ENCODE measurements at regions not wholly inside any gene's neighbourhood (a gene's known extent, or its start where the extent isn't known, plus 50 kb on each side); places are given as distances from the start of the nearest gene placed in this dataset.
A peak's percentile ranks its signal among the peaks of the same experiment; 100 is the strongest.

- CTCF ChIA-PET: no interaction called here
- DNase-seq (no peak), ATAC-seq (no peak)
- peaks cover 2% of the 10 kb centered on the region for H3K36me3 Mint-ChIP-seq
- H3K4me3 Mint-ChIP-seq: no peak overlapping the region
- H3K27ac Mint-ChIP-seq: no peak overlapping the region
- peaks cover 29% of the 10 kb centered on the region for H3K27me3 Mint-ChIP-seq
- no peaks in the 10 kb centered on the region for H3K9me3 Mint-ChIP-seq (ENCODE audit: low read depth)
- H3K4me1 Mint-ChIP-seq: peaks cover 6% of the 10 kb centered on the region
Observed at GRCh38 chr9:99425923-99426842, 204.1 kb downstream of the SEC61B start.

DNA sequence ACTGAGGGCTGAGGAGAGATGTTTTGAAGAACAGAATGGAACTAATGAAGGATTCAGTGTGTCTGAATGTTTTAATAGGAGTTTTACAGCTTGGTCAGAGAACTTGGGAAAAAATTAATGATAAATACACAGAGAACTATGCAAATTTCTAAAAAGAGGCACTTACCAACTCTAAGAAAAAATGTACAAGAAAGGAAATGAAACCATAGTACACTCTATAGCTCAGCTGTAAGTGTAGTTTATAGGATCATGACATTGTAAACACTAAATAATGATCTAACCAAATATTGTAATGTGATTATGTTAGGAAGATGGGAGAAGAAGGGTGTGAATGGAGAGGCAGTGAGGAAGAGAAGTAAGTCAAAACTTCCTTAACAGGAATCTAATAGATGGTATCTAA is 205.2 kb downstream of the SEC61B start:
- Mint-ChIP-seq H3K9me3 (ENCODE audit: low read depth) (no peaks in the 10 kb centered on the region), H3K27ac (no peak overlapping the region), H3K27me3 (peaks cover 27% of the 10 kb centered on the region), H3K4me3 (no peak overlapping the region), H3K4me1 (peaks cover 6% of the 10 kb centered on the region), H3K36me3 (peaks cover 2% of the 10 kb centered on the region)
- CTCF ChIA-PET: no interaction called here
- ATAC-seq (no peak), DNase-seq (no peak)

DNA sequence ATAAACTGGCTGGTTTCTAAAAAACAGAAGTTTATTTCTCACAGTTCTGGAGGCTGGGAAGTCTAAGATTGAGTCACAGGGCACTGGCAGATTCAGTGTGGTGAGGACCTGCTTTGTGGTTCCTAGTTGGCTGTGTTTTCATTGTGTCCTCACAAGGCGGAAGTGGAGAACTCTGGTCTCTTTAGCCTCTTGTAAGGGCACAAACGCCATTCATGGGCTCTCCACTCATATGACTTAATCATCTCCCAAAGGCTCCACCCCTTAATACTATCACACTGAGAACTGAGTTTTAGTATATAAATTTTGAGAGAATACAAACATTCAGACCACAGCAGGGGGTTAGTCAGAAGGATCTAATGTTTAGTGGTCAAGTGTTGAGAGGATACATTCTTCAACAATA is 208.2 kb downstream of the SEC61B start:
- CTCF ChIA-PET: no interaction called here
- no peak overlapping the region for H3K27ac Mint-ChIP-seq
- peaks cover 18% of the 10 kb centered on the region for H3K27me3 Mint-ChIP-seq
- no peak overlapping the region for H3K4me3 Mint-ChIP-seq
- DNase-seq (no peak), ATAC-seq (no peak)
- H3K36me3 Mint-ChIP-seq: peaks cover 2% of the 10 kb centered on the region
- H3K9me3 Mint-ChIP-seq (ENCODE audit: low read depth): no peaks in the 10 kb centered on the region
- H3K4me1 Mint-ChIP-seq: peaks cover 23% of the 10 kb centered on the region

- Mint-ChIP-seq H3K27me3 (peaks cover 10% of the 10 kb centered on the region), H3K36me3 (peaks cover 2% of the 10 kb centered on the region), H3K4me1 (peaks cover 23% of the 10 kb centered on the region), H3K4me3 (no peak overlapping the region), H3K27ac (no peak overlapping the region), H3K9me3 (ENCODE audit: low read depth) (no peaks in the 10 kb centered on the region)
- no peak for ATAC-seq
- CTCF ChIA-PET: no interaction called here
- no peak for DNase-seq
Observed at GRCh38 chr9:99431103-99431502, 209.0 kb downstream of the SEC61B start.

- no peak for DNase-seq
- H3K27me3 Mint-ChIP-seq: peaks cover 2% of the 10 kb centered on the region
- no peak for ATAC-seq
- H3K36me3 Mint-ChIP-seq: peaks cover 2% of the 10 kb centered on the region
- peaks cover 23% of the 10 kb centered on the region for H3K4me1 Mint-ChIP-seq
- H3K4me3 Mint-ChIP-seq: no peak overlapping the region
- no peak overlapping the region for H3K27ac Mint-ChIP-seq
- CTCF ChIA-PET: no interaction called here
- no peaks in the 10 kb centered on the region for H3K9me3 Mint-ChIP-seq (ENCODE audit: low read depth)
Observed at GRCh38 chr9:99432075-99432474, 210.0 kb downstream of the SEC61B start.

DNA sequence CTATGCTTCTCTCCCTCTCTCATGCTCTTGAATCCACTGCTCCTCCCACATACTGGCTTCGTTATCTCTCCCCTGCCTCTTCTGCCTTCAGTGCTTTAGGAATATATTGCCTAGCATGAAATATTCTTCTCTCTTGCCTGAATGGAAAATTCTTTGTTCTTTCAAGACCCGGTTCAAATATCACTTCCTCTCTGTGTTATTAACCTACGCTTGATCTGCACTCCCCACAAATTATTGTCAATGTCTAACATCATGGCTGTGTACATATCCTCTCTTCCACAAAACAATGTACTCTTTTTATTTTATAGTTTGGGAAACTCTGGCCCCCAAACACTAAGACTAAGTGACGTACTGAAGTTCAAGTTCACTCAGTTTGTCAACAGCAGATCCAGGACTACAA is 211.0 kb downstream of the SEC61B start:
- CTCF ChIA-PET: no interaction called here
- ATAC-seq (no peak), DNase-seq (no peak)
- peak overlapping the region; percentile 79 for H3K27ac Mint-ChIP-seq
- H3K4me3 Mint-ChIP-seq: no peak overlapping the region
- no peaks in the 10 kb centered on the region for H3K27me3 Mint-ChIP-seq
- H3K4me1 Mint-ChIP-seq: peaks cover 28% of the 10 kb centered on the region
- no peaks in the 10 kb centered on the region for H3K9me3 Mint-ChIP-seq (ENCODE audit: low read depth)
- H3K36me3 Mint-ChIP-seq: peaks cover 2% of the 10 kb centered on the region

DNA sequence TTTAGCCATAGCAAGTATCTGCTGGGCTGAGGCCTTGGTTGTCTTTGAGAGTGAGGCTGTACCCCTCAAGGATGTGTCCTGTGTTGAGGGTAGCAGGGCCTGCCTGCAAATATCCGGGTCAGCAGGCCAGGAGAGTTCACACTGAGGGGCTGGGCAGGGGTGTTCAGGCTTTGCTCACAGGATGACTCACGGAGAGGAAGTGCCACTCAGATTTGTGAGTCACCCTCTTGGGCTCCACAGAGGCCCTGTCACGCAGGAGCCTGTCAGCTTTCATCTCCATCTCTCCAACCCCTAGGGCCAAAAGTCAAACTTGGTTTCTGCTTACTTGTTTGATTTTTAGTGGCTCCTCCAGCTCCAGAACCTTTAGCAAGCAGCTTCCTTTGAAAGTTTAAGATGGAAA is 211.5 kb downstream of the SEC61B start:
- peaks cover 2% of the 10 kb centered on the region for H3K36me3 Mint-ChIP-seq
- ATAC-seq: peak; percentile 100
- H3K27me3 Mint-ChIP-seq: no peaks in the 10 kb centered on the region
- H3K27ac Mint-ChIP-seq: peak overlapping the region; percentile 79
- peaks cover 29% of the 10 kb centered on the region for H3K4me1 Mint-ChIP-seq
- peak; percentile 90 for DNase-seq
- H3K9me3 Mint-ChIP-seq (ENCODE audit: low read depth): no peaks in the 10 kb centered on the region
- CTCF ChIA-PET: no interaction called here
- H3K4me3 Mint-ChIP-seq: no peak overlapping the region

DNA sequence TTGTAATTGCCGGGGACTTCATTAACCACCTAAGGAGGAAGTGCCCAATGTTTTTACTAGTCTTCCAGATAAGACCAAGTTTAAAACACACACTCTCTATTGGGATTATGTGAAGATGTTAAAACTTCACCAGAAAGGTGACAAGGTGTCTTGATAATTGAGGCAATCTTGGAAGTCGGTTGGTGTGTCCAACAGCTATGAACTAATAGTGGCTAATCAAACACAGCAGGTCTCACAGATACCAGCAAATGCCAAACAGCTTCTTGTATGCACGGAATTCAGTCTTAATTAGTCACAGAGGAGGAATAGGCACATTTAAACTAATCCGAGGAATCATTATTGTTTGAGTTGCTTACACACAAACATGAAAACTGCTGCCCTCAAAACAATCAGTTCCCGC is 214.5 kb downstream of the SEC61B start:
- Mint-ChIP-seq H3K9me3 (ENCODE audit: low read depth) (no peaks in the 10 kb centered on the region), H3K36me3 (no peaks in the 10 kb centered on the region), H3K27me3 (no peaks in the 10 kb centered on the region), H3K27ac (no peak overlapping the region), H3K4me1 (peaks cover 24% of the 10 kb centered on the region), H3K4me3 (no peak overlapping the region)
- no peak for DNase-seq
- no peak for ATAC-seq
- CTCF ChIA-PET: interaction anchor here (0.9 kb wide), 1 partner anchor 9 kb away, joined by 4 read pairs; no protein-coding TSS in a partner anchor

- CTCF ChIA-PET: interaction anchor here (0.9 kb wide), 1 partner anchor 9 kb away, joined by 4 read pairs; no protein-coding TSS in a partner anchor
- Mint-ChIP-seq H3K36me3 (no peaks in the 10 kb centered on the region), H3K9me3 (ENCODE audit: low read depth) (no peaks in the 10 kb centered on the region), H3K4me3 (no peak overlapping the region), H3K27me3 (peaks cover 2% of the 10 kb centered on the region), H3K4me1 (peaks cover 24% of the 10 kb centered on the region), H3K27ac (no peak overlapping the region)
- ATAC-seq (no peak), DNase-seq (no peak)
Observed at GRCh38 chr9:99437145-99437544, 215.1 kb downstream of the SEC61B start.

- H3K27me3 Mint-ChIP-seq: peaks cover 9% of the 10 kb centered on the region
- ATAC-seq (no peak), DNase-seq (no peak)
- no peaks in the 10 kb centered on the region for H3K36me3 Mint-ChIP-seq
- CTCF ChIA-PET: no interaction called here
- no peak overlapping the region for H3K27ac Mint-ChIP-seq
- H3K9me3 Mint-ChIP-seq (ENCODE audit: low read depth): no peaks in the 10 kb centered on the region
- peaks cover 17% of the 10 kb centered on the region for H3K4me1 Mint-ChIP-seq
- H3K4me3 Mint-ChIP-seq: no peak overlapping the region
Observed at GRCh38 chr9:99438596-99438995, 216.5 kb downstream of the SEC61B start.

GRCh38 chr9:99441829-99442228 is 219.7 kb downstream of the SEC61B start:
- no peak for ATAC-seq
- H3K27me3 Mint-ChIP-seq: peaks cover 31% of the 10 kb centered on the region
- H3K4me3 Mint-ChIP-seq: no peak overlapping the region
- peaks cover 6% of the 10 kb centered on the region for H3K4me1 Mint-ChIP-seq
- CTCF ChIA-PET: no interaction called here
- no peak overlapping the region for H3K27ac Mint-ChIP-seq
- no peaks in the 10 kb centered on the region for H3K36me3 Mint-ChIP-seq
- DNase-seq: no peak
- H3K9me3 Mint-ChIP-seq (ENCODE audit: low read depth): no peaks in the 10 kb centered on the region

DNA sequence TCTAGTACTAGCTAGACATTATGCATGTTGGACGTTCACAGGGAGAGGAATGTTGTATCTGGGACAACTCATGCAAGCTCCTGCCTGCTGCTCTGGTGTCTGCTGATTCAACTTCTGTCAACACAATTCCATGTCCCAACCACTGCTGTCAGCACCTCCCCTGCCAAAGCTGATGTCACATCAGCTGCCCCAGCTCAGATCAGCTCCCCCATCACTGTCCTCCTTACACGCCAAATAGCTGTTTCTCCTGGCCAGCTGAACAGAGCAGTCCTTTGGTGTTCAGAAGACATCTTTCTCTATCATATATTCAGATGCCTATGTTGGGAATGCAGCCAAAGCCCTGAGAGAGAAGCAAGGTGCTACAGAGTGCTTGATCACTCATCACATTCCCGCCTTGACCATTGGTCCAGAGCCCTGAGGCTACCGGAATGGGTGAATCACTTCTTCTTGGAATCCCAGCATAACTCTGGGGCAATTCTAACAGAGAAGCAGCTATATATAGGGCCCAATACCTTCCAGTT is 223.3 kb downstream of the SEC61B start:
- no peaks in the 10 kb centered on the region for H3K36me3 Mint-ChIP-seq
- H3K4me3 Mint-ChIP-seq: no peak overlapping the region
- CTCF ChIA-PET: interaction anchor here (0.9 kb wide), 1 partner anchor 8 kb away, joined by 4 read pairs; no protein-coding TSS in a partner anchor
- no peak overlapping the region for H3K27ac Mint-ChIP-seq
- peaks cover 57% of the 10 kb centered on the region for H3K27me3 Mint-ChIP-seq
- no peak for ATAC-seq
- no peak for DNase-seq
- no peaks in the 10 kb centered on the region for H3K4me1 Mint-ChIP-seq
- H3K9me3 Mint-ChIP-seq (ENCODE audit: low read depth): no peaks in the 10 kb centered on the region

- CTCF ChIA-PET: interaction anchor here (0.7 to 0.9 kb wide), 2 partner anchors 9 to 673 kb away, joined by 3 to 4 read pairs; no protein-coding TSS in a partner anchor
- Mint-ChIP-seq H3K27me3 (peaks cover 58% of the 10 kb centered on the region), H3K27ac (no peak overlapping the region), H3K36me3 (no peaks in the 10 kb centered on the region), H3K4me3 (no peak overlapping the region), H3K9me3 (ENCODE audit: low read depth) (no peaks in the 10 kb centered on the region), H3K4me1 (no peaks in the 10 kb centered on the region)
- DNase-seq (no peak), ATAC-seq (no peak)
Observed at GRCh38 chr9:99445920-99446319, 223.8 kb downstream of the SEC61B start.

DNA sequence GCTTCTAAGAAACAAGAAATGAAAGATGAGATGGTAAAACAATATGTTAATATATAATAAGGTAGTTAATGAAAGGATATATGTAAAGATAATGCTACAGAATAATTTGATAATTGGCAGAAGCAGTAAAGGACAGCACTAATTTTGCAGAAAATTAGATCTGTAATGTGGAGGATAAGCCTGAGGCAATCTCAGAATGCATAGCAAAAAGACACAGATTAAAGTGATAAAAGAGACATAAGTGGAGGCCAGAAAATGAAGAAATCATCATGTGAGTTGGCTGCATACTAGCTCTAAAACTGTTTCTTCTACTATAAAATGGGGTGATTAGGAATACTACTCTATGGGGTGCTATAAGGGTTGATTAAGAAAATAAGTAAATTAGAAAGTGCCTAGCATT is 225.9 kb downstream of the SEC61B start:
- H3K9me3 Mint-ChIP-seq (ENCODE audit: low read depth): no peaks in the 10 kb centered on the region
- CTCF ChIA-PET: no interaction called here
- ATAC-seq: no peak
- H3K27ac Mint-ChIP-seq: no peak overlapping the region
- H3K36me3 Mint-ChIP-seq: no peaks in the 10 kb centered on the region
- peaks cover 64% of the 10 kb centered on the region for H3K27me3 Mint-ChIP-seq
- DNase-seq: no peak
- no peaks in the 10 kb centered on the region for H3K4me1 Mint-ChIP-seq
- no peak overlapping the region for H3K4me3 Mint-ChIP-seq

Data from activated CD8-positive, alpha-beta memory T cell treated with anti-CD3 and anti-CD28 coated beads, Interleukin-2, amount 10 ng/mL, durations not matched to agents 7 days and 5 days (primary cell).